WTC11 (cell line): ENCODE measurements at regions not wholly inside any gene's neighbourhood (a gene's known extent, or its start where the extent isn't known, plus 50 kb on each side); places are given as distances from the start of the nearest gene placed in this dataset.

ENCODE experiments used
- ATAC-seq: fragments of 200-7000 bp; cut with Tn5 transposase; 2 replicates; pipeline ENCODE4 v1.10.0; 2021; ENCODE audit warnings: mild to moderate bottlenecking, moderate library complexity
- CTCF ChIA-PET: fragments of 300-600 bp; sonication (Branson Sonifier 250); formaldehyde crosslinking; loops from one replicate; lab custom pipeline; 2021; ENCODE audit warnings: antibody characterized with exemption; lab: Charles Lee
- POLR2A ChIA-PET: fragments of 350-600 bp; sonication (Branson Sonifier 250); formaldehyde crosslinking; loops from one replicate; lab custom pipeline; 2021; ENCODE audit warnings: antibody characterized with exemption; lab: Charles Lee
- DNase-seq: peaks from one replicate; pipeline ENCODE4 v3.0.0; 2021; ENCODE audit warnings: low spot score
- H3K27ac Mint-ChIP-seq: 2 replicates; pipeline ENCODE4 v1.8.0; 2021; ENCODE audit warnings: mixed read lengths
- H3K27me3 Mint-ChIP-seq: 2 replicates; pipeline ENCODE4 v1.8.0; 2021; ENCODE audit warnings: low read depth, mild to moderate bottlenecking, moderate library complexity, mixed read lengths
- H3K36me3 Mint-ChIP-seq: 2 replicates; pipeline ENCODE4 v1.8.0; 2021; ENCODE audit warnings: mixed read lengths
- H3K4me1 Mint-ChIP-seq: 2 replicates; pipeline ENCODE4 v1.8.0; 2022; ENCODE audit warnings: mixed read lengths
- H3K4me3 Mint-ChIP-seq: 2 replicates; pipeline ENCODE4 v1.8.0; 2021; ENCODE audit warnings: mild to moderate bottlenecking, moderate library complexity, mixed read lengths
- H3K9me3 Mint-ChIP-seq: 2 replicates; pipeline ENCODE4 v1.8.0; 2021; ENCODE audit warnings: mixed read lengths
- CBFB ChIP-seq: sonication (generic); formaldehyde crosslinking; IDR thresholded peaks from 2 replicates; pipeline ENCODE4 v1.8.1; 2022; ENCODE audit warnings: mild to moderate bottlenecking, low read depth, missing genetic modification reagents
- CREM ChIP-seq: sonication (generic); formaldehyde crosslinking; IDR thresholded peaks from 2 replicates; pipeline ENCODE4 v1.8.1; 2022; ENCODE audit warnings: mild to moderate bottlenecking, missing genetic modification reagents, moderate library complexity
- ETV6 ChIP-seq: sonication (generic); formaldehyde crosslinking; IDR thresholded peaks from 2 replicates; pipeline ENCODE4 v1.8.1; 2022; ENCODE audit warnings: mild to moderate bottlenecking, missing genetic modification reagents
- GTF2I ChIP-seq: fragments of 250-450 bp; sonication (Bioruptor Pico); conservative IDR thresholded peaks from 2 replicates; pipeline ENCODE4 v1.4.0; 2021; ENCODE audit warnings: mild to moderate bottlenecking
- NFE2L1 ChIP-seq: sonication (generic); formaldehyde crosslinking; IDR thresholded peaks from 2 replicates; pipeline ENCODE4 v1.8.1; 2023; ENCODE audit warnings: missing genetic modification reagents
- OVOL2 ChIP-seq: fragments of 250-450 bp; sonication (Bioruptor Pico); IDR thresholded peaks from 2 replicates; pipeline ENCODE4 v1.9.0; 2021; ENCODE audit warnings: mild to moderate bottlenecking, borderline replicate concordance
- PRRX2 ChIP-seq: fragments of 250-450 bp; sonication (Bioruptor Pico); IDR thresholded peaks from 2 replicates; pipeline ENCODE4 v1.8.0; 2021; ENCODE audit warnings: mild to moderate bottlenecking
- RELA ChIP-seq: sonication (generic); formaldehyde crosslinking; IDR thresholded peaks from 2 replicates; pipeline ENCODE4 v1.8.1; 2022; ENCODE audit warnings: missing genetic modification reagents, mild to moderate bottlenecking, borderline replicate concordance
- SMAD4 ChIP-seq: sonication (generic); formaldehyde crosslinking; IDR thresholded peaks from 2 replicates; pipeline ENCODE4 v1.8.0; 2022; ENCODE audit warnings: mild to moderate bottlenecking, missing genetic modification reagents
- TEAD4 ChIP-seq: sonication (generic); formaldehyde crosslinking; IDR thresholded peaks from 2 replicates; pipeline ENCODE4 v1.8.0; 2022; ENCODE audit warnings: mild to moderate bottlenecking, missing genetic modification reagents
- ZNF219 ChIP-seq: sonication (generic); formaldehyde crosslinking; IDR thresholded peaks from 2 replicates; pipeline ENCODE4 v1.8.0; 2023; ENCODE audit warnings: missing genetic modification reagents, mild to moderate bottlenecking, borderline replicate concordance
- ZNF263 ChIP-seq: sonication (generic); formaldehyde crosslinking; IDR thresholded peaks from 2 replicates; pipeline ENCODE4 v1.8.1; 2022; ENCODE audit warnings: low read depth, mild to moderate bottlenecking, moderate library complexity, missing genetic modification reagents
- ZNF416 ChIP-seq: fragments of 250-450 bp; sonication (Bioruptor Pico); IDR thresholded peaks from 2 replicates; pipeline ENCODE4 v1.9.0; 2021; ENCODE audit warnings: mild to moderate bottlenecking, inconsistent platforms
- ZNF423 ChIP-seq: fragments of 250-450 bp; sonication (Bioruptor Pico); IDR thresholded peaks from 2 replicates; pipeline ENCODE4 v2.1.2; 2022; ENCODE audit warnings: mild to moderate bottlenecking, moderate library complexity
- TF ChIP-seq, protein P1 (sequence below): sonication (generic); formaldehyde crosslinking; conservative IDR thresholded peaks from 2 replicates; pipeline ENCODE4 v1.8.1; 2023; ENCODE audit warnings: mild to moderate bottlenecking, low read depth, missing genetic modification reagents, moderate library complexity
- TF ChIP-seq, protein P2 (sequence below): sonication (generic); formaldehyde crosslinking; IDR thresholded peaks from 2 replicates; pipeline ENCODE4 v1.8.1; 2022; ENCODE audit warnings: mild to moderate bottlenecking, moderate library complexity, missing genetic modification reagents
- TF ChIP-seq, protein P3 (sequence below): sonication (generic); formaldehyde crosslinking; IDR thresholded peaks from 2 replicates; pipeline ENCODE4 v1.8.1; 2023; ENCODE audit warnings: mild to moderate bottlenecking, missing genetic modification reagents, moderate library complexity
- TF ChIP-seq, protein P4 (sequence below): sonication (generic); formaldehyde crosslinking; IDR thresholded peaks from 2 replicates; pipeline ENCODE4 v1.8.0; 2022; ENCODE audit warnings: missing genetic modification reagents
- TF ChIP-seq, protein P5 (sequence below): sonication (generic); formaldehyde crosslinking; IDR thresholded peaks from 2 replicates; pipeline ENCODE4 v1.8.0; 2023; ENCODE audit warnings: missing genetic modification reagents
- TF ChIP-seq, protein P6 (sequence below): sonication (generic); formaldehyde crosslinking; IDR thresholded peaks from 2 replicates; pipeline ENCODE4 v1.8.0; 2022; ENCODE audit warnings: mild to moderate bottlenecking, missing genetic modification reagents
- TF ChIP-seq, protein P7 (sequence below): sonication (generic); formaldehyde crosslinking; IDR thresholded peaks from 2 replicates; pipeline ENCODE4 v1.8.1; 2022; ENCODE audit warnings: low read depth, mild to moderate bottlenecking, moderate library complexity, missing genetic modification reagents, borderline replicate concordance

DNA sequence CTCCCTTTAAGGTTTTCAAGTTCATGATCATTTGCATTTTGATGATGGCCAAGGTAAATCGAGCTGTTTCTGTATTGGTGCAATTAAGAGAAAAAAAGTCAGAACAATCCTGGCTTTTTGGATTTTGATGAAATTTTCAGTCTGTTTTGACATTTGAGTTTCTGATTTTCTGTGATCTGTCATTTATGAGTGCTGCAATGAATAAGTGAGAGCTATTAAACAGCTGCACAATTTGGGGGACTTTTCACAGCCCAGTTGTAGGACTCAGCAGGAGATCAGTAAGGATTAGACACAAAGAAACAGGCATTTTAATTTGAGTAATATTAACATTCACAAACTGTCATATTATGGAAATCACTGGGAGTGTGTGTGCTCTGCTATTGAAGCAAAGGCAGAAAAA is 452.9 kb upstream of the CXADR start:
- no peaks in the 10 kb centered on the region; the same call in 1 of the 2 replicates for H3K27me3 Mint-ChIP-seq
- DNase-seq (no peak), ATAC-seq (no peak)
- H3K4me1 Mint-ChIP-seq = peaks cover 6% of the 10 kb centered on the region
- no peaks in the 10 kb centered on the region for H3K36me3 Mint-ChIP-seq
- ChIA-PET CTCF (no interaction called here), POLR2A (no interaction called here)
- no peak overlapping the region for H3K4me3 Mint-ChIP-seq
- H3K27ac Mint-ChIP-seq = no peak overlapping the region
- H3K9me3 Mint-ChIP-seq = peaks cover 8% of the 10 kb centered on the region
- no peak for TF ChIP-seq ZNF263 (CRISPR knock-in tag)
- TF ChIP-seq ZNF219 (CRISPR knock-in tag) = no peak
- TF ChIP-seq, protein P1, sequence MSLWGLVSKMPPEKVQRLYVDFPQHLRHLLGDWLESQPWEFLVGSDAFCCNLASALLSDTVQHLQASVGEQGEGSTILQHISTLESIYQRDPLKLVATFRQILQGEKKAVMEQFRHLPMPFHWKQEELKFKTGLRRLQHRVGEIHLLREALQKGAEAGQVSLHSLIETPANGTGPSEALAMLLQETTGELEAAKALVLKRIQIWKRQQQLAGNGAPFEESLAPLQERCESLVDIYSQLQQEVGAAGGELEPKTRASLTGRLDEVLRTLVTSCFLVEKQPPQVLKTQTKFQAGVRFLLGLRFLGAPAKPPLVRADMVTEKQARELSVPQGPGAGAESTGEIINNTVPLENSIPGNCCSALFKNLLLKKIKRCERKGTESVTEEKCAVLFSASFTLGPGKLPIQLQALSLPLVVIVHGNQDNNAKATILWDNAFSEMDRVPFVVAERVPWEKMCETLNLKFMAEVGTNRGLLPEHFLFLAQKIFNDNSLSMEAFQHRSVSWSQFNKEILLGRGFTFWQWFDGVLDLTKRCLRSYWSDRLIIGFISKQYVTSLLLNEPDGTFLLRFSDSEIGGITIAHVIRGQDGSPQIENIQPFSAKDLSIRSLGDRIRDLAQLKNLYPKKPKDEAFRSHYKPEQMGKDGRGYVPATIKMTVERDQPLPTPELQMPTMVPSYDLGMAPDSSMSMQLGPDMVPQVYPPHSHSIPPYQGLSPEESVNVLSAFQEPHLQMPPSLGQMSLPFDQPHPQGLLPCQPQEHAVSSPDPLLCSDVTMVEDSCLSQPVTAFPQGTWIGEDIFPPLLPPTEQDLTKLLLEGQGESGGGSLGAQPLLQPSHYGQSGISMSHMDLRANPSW = no peak
- no peak for TF ChIP-seq OVOL2
- TF ChIP-seq, protein P2, sequence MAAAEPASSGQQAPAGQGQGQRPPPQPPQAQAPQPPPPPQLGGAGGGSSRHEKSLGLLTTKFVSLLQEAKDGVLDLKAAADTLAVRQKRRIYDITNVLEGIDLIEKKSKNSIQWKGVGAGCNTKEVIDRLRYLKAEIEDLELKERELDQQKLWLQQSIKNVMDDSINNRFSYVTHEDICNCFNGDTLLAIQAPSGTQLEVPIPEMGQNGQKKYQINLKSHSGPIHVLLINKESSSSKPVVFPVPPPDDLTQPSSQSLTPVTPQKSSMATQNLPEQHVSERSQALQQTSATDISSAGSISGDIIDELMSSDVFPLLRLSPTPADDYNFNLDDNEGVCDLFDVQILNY = no peak
- TF ChIP-seq NFE2L1 (CRISPR knock-in tag) = no peak
- TF ChIP-seq SMAD4 (CRISPR knock-in tag) = no peak
- no peak for TF ChIP-seq ZNF416
- no peak for TF ChIP-seq CREM (CRISPR knock-in tag)
- TF ChIP-seq, protein P3, sequence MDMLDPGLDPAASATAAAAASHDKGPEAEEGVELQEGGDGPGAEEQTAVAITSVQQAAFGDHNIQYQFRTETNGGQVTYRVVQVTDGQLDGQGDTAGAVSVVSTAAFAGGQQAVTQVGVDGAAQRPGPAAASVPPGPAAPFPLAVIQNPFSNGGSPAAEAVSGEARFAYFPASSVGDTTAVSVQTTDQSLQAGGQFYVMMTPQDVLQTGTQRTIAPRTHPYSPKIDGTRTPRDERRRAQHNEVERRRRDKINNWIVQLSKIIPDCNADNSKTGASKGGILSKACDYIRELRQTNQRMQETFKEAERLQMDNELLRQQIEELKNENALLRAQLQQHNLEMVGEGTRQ (CRISPR knock-in tag) = no peak
- TF ChIP-seq ZNF423 (CRISPR knock-in tag) = no peak
- no peak for TF ChIP-seq ETV6

DNA sequence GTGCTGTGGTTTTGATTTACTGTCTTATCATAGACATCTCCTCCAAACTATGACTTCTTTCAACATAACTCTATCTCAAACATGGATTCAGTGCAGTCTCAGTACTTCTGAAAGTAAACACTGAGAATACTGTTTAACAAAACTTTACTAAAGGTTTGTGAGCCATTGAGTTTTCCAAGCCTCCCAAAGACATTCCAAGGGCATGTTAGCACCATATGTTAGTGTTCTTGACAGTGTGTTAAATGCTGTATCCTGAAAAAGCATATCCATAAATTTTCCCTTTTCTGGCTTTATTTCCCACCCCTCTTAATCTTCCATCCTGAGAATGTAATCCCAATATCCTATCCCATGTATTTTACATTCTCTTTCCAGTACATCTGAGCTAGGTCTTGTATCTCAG is 446.8 kb upstream of the CXADR start:
- Mint-ChIP-seq H3K4me1 (peaks cover 8% of the 10 kb centered on the region), H3K27me3 (no peaks in the 10 kb centered on the region; the same call in 1 of the 2 replicates), H3K9me3 (peaks cover 8% of the 10 kb centered on the region), H3K27ac (no peak overlapping the region), H3K4me3 (no peak overlapping the region), H3K36me3 (no peaks in the 10 kb centered on the region)
- TF ChIP-seq GTF2I (CRISPR knock-in tag) (no peak), TEAD4 (CRISPR knock-in tag) (no peak), CBFB (no peak), PRRX2 (no peak), RELA (no peak), ETV6 (no peak)
- TF ChIP-seq, protein P4, sequence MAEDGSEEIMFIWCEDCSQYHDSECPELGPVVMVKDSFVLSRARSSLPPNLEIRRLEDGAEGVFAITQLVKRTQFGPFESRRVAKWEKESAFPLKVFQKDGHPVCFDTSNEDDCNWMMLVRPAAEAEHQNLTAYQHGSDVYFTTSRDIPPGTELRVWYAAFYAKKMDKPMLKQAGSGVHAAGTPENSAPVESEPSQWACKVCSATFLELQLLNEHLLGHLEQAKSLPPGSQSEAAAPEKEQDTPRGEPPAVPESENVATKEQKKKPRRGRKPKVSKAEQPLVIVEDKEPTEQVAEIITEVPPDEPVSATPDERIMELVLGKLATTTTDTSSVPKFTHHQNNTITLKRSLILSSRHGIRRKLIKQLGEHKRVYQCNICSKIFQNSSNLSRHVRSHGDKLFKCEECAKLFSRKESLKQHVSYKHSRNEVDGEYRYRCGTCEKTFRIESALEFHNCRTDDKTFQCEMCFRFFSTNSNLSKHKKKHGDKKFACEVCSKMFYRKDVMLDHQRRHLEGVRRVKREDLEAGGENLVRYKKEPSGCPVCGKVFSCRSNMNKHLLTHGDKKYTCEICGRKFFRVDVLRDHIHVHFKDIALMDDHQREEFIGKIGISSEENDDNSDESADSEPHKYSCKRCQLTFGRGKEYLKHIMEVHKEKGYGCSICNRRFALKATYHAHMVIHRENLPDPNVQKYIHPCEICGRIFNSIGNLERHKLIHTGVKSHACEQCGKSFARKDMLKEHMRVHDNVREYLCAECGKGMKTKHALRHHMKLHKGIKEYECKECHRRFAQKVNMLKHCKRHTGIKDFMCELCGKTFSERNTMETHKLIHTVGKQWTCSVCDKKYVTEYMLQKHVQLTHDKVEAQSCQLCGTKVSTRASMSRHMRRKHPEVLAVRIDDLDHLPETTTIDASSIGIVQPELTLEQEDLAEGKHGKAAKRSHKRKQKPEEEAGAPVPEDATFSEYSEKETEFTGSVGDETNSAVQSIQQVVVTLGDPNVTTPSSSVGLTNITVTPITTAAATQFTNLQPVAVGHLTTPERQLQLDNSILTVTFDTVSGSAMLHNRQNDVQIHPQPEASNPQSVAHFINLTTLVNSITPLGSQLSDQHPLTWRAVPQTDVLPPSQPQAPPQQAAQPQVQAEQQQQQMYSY (CRISPR knock-in tag) = no peak
- TF ChIP-seq, protein P5, sequence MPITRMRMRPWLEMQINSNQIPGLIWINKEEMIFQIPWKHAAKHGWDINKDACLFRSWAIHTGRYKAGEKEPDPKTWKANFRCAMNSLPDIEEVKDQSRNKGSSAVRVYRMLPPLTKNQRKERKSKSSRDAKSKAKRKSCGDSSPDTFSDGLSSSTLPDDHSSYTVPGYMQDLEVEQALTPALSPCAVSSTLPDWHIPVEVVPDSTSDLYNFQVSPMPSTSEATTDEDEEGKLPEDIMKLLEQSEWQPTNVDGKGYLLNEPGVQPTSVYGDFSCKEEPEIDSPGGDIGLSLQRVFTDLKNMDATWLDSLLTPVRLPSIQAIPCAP (CRISPR knock-in tag) = no peak
- TF ChIP-seq, protein P6, sequence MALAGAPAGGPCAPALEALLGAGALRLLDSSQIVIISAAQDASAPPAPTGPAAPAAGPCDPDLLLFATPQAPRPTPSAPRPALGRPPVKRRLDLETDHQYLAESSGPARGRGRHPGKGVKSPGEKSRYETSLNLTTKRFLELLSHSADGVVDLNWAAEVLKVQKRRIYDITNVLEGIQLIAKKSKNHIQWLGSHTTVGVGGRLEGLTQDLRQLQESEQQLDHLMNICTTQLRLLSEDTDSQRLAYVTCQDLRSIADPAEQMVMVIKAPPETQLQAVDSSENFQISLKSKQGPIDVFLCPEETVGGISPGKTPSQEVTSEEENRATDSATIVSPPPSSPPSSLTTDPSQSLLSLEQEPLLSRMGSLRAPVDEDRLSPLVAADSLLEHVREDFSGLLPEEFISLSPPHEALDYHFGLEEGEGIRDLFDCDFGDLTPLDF (CRISPR knock-in tag) = no peak
- TF ChIP-seq, protein P7, sequence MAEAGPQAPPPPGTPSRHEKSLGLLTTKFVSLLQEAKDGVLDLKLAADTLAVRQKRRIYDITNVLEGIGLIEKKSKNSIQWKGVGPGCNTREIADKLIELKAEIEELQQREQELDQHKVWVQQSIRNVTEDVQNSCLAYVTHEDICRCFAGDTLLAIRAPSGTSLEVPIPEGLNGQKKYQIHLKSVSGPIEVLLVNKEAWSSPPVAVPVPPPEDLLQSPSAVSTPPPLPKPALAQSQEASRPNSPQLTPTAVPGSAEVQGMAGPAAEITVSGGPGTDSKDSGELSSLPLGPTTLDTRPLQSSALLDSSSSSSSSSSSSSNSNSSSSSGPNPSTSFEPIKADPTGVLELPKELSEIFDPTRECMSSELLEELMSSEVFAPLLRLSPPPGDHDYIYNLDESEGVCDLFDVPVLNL (CRISPR knock-in tag) = no peak
- ChIA-PET POLR2A (no interaction called here), CTCF (no interaction called here)
- ATAC-seq (no peak), DNase-seq (no peak)
